NCI-H2107 treated with DMSO at 0.1 percent for 48 hours (cell line): ENCODE measurements at regions not wholly inside any gene's neighbourhood (a gene's known extent, or its start where the extent isn't known, plus 50 kb on each side); places are given as distances from the start of the nearest gene placed in this dataset.

Experiments
- DNase-seq: peaks from one replicate; lab custom pipeline; 2025; ENCODE audit not compliant: unreplicated experiment; lab: John Stamatoyannopoulos, UW

DNA sequence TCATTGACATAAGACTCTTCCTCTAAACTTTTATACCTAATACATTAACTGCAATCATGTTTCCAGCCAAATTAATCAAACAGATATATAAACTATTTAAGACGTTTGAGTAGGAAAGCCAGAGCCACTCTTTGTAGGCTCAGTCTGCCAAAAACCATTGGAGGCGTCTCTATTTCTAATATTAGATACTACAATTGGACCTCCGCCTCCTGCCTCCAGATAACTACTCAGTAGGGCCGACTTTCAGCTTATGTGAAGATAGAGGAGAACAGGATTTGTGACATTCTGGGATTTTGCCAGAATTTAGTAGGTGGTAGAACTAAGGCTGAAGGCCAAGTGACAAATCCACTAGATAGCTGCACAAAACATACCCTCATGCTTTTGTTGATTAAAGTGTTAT lies 463.0 kb downstream of the CETN3 start:
- no peak for DNase-seq

DNA sequence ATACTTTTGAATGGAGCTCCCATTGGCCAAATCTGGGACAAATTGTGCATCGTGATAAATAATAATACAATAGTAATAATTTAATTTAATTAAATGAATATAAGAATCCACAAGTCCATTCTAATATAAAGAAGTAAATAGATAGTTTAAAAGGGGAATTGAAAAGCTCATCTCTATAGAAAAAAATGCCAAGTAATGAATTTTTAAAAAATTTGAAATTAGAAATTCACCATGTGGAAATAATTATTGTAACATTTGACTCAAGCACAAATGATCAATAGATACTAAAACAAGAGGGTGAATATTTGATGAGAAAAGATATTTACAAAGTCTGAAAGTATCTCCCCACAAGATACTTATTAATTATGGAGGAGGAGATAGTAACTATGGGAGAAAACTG lies 467.4 kb downstream of the CETN3 start:
- no peak for DNase-seq

DNA sequence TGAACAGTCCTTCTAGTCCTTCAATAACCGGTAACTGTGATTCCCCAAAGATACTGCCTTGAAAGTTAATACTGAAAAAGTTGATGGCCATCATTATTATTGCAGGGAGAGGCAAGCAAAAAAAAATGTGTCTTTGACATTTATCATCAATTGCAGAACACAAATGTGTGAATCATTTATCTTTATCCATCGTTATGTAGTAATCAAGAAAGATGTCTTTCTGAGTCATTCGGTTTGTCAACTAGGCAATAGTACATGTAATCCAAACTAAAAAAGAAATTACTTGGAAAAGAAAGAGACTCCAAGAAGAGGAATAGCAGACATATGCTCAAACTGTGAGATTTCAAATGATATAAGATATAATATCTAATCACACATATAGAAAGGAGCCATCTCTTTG lies 473.0 kb downstream of the CETN3 start:
- DNase-seq, result no peak

DNA sequence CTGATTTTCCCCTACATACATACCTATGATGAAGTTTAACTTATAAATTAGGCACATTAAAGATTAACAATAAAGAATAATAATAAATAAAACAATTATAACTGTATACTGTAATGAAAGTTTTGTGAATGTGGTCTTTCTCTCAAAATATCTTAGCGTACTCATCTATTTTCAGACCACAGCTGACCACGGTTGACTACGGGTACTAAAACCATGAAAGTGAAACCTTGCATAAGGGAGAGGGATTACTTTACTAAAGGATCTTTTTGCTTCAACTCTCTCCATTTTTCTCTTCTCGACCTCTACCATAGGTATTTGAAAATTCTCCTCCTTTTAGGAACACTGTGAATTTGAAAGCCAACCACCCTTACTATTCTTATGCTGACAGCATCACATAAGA lies 475.5 kb downstream of the CETN3 start:
- DNase-seq, result no peak

DNA sequence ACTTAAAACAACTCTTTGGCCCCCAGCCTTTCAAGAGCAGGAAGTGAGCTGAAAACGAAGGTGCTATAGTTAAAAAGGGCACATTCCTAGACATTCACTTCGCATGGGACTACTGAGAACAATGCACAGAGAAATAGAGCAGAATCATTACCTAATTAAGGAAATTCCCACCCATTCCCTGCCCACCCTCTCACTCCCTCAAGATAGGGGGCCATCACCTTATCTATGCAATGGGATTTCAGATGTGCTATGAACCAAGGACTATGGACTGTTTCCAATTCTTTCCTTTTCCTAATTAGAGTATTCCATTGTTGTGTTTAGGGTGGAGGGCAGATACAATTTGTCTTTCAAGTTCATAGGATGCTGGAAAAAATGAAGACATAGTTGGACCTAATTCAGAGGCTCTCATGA lies 476.8 kb downstream of the CETN3 start:
- no peak for DNase-seq

DNA sequence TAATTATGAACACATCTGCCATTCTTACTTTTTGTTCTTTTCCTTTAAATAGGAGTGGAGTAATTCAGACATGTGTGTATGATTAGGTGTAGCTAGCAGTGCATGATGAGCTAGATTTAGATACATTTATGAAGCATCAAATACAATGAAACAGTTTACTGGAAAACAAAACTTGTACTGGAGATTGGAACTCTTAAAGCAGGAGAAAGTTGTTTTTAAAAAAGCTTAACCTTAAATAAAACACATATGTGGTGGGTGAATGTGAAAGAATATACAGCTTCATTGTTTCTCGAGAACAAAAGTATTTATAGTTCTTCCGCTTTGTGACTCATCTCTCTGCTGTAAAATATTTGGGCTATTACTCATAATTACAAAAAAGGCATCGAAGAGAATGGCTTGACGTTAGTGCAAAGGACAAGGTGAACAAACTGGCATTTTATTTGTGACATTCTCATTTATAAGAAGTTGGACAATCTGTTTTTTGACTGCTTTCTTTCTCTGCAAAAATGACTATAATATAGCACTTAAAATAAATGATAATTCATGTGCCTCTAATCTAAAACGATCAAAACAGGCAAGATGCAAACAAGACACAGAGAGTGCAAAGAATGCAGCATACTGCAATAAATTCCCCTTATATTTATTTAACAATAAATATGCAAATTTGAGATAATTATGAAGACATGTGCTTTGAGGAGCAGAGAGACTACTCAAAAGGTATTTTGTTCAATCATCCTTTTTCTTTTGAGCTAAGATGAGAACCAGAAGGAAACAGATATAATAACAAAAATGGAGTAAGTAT lies 478.8 kb downstream of the CETN3 start:
- DNase-seq, result no peak

DNA sequence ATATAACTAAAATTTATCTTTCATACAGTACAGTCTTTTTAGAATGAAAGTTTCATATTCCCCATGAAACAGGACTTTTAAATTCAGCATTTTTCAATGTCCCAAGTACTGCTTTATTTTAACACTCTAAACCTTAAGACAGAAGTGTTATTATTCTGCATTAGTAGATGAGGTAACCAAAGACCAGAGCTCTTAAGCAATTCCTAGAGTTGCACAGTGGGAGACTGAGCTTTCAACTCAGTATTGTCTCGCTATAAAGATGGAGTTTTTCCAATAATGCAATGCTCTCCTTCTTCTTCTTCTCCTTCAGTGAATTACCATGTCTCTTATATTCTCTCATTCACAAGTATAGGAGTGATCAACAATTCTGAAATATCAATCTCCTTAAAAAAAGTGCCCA lies 479.7 kb downstream of the CETN3 start:
- DNase-seq, result no peak

DNA sequence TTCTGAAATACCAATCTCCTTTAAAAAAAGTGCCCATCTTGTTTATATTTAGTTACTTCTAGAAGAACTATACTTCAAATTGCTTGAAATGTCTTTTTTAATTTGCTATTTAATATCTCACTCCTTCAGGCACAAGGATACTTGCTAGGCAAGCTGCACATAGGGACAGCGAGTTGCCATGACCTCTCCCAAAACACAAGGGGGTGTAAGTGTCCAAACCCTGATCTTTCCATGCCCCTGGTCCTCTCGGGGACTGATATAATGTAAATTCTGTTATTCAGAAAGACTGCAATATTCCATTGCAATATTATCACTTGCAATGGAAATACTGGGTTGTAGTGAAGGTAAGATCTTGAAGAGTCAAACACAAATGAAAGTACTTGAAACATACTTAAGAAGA lies 480.4 kb downstream of the CETN3 start:
- DNase-seq, result no peak

DNA sequence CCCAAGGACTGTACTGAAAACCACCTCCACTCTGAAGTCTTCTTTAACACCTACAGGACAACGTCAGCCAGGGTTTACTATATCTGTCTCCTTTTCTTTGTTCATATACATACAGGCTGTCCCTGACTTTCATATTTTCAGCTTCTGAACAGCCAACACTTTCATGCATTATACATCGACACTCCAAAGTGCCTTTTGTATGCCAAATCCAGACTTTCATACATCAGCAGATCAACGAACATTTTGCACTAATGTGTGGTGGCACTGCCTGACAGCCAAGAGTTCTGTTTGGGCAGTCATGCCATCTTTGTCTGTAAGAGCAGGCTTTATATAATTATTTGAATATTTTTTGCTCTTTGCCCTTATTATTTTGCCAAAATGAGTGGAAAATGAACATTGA lies 487.4 kb downstream of the CETN3 start:
- no peak for DNase-seq

DNA sequence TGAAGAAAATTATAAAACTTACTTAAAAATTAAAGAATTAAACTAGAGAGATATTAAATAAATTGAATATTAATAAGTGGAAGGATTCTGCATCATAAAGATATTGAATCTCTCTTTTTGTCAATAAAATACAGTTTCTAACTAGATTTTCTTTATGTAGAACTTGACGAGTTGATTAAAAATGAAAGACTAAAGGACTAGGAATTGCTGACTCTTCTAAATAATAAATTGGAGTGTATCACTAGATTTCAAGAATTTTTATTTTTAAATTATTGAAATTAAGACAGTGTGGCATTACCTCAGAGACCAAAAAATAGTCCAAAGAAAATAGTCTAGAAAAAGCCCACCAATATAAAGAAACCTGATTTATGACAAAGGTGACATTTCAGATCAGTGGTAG lies 492.4 kb downstream of the CETN3 start:
- no peak for DNase-seq

DNA sequence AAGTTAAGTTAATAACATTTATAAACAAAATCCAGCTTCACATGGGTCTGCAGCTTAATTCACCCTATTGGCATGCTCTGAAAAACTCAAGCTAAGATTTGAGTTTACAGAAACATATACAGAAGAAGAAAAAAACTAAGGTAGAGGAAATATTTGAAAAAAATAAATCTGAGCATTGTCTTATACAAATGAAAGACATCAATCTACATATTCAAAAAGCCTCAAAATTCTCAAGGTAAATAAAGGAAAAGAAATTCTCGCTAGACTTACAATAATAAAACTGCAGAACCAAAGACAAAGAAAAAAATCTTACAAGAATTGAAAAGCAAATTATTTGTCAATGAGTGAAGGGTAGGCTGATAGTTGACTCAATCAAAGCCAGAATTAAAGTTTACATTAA lies 493.4 kb downstream of the CETN3 start:
- no peak for DNase-seq

DNA sequence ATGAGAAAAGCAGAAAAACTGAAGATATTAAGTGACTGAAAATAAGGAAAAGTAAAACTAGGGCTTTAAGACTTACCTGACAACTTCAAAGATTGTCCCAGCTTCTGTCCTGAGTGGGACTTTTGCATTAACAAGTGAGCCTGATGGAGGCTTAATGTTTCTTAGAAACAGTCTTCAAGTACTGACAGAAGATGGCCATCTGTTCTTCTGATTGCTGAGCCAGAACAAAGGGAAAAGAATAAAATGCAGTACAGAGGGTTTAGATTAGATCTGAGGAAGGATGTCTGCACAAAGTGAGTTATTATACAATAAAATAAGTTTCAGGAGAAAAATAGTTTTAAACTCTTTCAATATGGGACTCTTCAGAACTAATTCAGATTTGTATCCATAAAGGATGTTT lies 500.7 kb downstream of the CETN3 start:
- DNase-seq, result no peak

DNA sequence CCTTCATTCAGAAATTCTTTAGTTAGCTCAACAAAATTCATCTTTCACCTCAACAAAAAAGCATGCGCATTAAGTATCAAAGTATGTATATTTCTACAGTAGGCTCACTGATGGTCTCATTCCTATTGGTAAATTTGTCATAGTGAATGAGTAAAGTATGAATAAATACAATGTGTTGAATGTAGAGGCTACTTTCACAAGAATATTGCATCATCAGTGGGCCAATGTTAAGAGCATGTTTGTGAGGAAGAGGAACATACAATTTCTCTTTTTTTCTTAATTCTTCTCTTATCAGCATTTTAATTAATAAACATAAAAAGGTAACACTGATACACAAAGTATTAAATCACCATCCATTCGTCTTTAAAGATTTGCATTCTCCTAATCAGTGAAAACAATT lies 505.1 kb downstream of the CETN3 start:
- no peak for DNase-seq

DNA sequence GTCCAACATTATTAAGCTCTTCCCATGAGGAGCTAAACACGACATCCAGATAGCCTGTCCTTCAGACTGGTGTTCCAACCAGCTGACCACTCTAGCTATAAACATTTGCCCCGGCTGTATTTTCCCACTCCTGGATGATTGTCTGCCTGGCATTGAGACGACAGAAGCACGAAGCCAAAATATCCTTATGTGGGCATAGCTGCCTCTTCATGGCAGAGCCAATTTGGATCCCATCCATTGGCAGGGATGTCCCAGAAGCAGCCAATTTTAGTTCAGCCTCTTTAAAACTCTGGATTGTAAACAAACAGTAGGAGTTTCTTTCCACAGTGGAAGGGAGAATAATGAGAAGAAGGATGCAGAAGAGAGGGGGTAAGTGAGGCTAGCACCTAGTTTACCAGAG lies 507.6 kb downstream of the CETN3 start:
- no peak for DNase-seq

DNA sequence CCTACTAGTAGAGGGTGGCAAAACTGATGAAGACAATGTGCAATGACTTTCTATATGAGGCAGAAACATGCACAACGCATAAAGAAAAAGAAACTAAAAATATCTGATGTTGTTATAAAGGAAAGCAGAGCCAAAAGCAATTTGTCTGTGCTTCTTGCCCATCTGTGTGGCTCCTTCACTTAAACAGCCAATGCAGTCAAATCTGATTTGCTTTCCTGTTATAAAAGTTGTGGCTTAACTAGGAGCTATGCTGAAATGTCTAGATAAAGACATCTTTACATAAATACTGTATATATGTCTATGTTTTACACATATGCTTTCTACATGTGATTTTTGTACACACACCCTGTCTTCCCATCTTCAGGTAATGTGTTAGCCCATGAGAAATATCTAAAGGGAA lies 508.2 kb downstream of the CETN3 start:
- no peak for DNase-seq

DNA sequence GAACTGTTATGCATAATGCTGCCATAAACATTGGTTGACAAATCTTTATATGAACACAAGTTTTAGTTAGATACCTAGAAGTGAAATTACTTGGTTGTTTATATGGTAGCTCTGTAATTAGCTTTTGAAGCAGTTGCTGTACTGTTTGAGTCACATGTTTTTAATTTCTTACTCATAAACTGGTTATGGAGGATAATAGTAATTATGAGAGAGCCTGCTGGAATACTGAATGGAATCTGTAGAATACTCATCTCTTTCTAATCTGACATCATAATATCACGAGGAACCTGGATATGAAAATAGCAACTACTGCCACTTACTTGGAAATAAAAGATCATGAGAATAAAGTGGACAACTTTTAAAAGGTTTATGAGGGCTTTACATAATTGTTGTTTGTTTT lies 509.2 kb downstream of the CETN3 start:
- no peak for DNase-seq

DNA sequence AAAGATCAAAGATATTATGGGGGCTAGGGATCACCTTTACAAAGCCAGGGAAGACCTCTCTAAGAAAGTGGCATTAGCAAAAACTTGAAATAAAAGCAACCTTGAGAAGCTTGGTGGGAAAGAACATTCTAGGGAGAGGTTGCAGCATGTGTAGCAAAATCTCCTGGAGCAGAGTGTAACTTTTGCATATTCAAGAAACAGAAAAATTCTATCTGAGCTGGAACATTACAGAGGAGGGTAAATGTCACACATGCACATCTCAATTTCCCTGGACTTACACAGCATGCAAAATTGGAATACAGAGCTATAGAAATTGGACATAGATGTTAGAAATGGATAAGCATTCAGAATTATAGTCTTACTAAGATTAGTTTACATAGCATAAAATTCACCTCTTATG lies 510.0 kb downstream of the CETN3 start:
- DNase-seq, result no peak

DNA sequence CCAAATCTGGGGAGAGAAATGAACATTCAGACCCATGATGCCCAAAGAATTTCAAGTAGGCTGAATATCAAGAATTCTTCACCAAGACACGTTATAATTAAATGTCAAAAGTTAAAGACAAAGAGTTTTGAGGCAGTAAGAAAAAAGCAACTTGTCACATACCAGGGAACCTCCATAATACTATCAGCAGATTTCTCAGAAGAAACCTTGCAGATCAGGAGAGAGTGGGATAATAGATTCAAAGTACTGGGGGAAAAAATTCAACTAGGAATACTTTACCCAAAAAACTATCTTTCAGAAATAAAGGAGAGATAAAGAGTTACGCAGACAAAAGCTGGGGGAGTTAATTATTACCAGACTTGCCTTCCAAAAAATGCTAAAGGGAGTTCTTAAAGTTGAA lies 516.0 kb downstream of the CETN3 start:
- DNase-seq, result no peak

DNA sequence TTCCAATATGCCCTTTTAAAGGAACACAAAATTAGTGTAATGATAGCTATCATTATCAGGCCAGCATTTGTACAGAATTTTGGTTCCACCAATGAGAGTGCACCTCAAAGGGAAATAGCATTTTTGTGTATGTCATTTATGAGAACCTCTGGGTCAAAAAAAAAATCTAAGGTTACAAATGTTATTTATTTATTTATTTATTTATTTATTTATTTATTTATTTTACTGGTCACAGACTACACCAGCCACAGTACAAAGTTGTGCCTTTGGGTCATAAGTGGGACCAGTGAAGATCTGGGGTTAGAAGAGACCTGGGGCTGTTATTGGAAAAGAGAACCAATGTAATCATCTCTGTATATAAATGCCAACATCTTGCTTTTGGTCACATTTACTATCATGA lies 523.9 kb downstream of the CETN3 start:
- DNase-seq, result no peak

DNA sequence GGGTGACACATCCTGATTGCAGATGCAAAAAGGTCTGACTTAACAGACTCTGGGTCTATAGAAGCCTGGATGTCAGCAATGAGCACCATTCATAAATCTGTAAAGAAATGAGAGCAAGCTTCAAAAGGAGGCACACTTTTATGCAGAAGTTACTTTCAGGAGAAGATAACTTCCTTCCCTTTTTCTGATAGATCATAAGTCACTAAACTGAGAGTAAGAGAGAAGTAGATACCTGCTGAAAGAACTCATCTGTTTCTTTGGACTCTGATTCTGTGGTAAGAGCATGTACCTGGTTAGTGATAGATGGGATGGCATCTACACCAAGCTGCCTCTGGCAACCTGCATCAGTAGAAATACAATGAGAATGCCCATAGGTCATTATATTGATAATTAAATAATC lies 525.6 kb downstream of the CETN3 start:
- DNase-seq, result no peak

DNA sequence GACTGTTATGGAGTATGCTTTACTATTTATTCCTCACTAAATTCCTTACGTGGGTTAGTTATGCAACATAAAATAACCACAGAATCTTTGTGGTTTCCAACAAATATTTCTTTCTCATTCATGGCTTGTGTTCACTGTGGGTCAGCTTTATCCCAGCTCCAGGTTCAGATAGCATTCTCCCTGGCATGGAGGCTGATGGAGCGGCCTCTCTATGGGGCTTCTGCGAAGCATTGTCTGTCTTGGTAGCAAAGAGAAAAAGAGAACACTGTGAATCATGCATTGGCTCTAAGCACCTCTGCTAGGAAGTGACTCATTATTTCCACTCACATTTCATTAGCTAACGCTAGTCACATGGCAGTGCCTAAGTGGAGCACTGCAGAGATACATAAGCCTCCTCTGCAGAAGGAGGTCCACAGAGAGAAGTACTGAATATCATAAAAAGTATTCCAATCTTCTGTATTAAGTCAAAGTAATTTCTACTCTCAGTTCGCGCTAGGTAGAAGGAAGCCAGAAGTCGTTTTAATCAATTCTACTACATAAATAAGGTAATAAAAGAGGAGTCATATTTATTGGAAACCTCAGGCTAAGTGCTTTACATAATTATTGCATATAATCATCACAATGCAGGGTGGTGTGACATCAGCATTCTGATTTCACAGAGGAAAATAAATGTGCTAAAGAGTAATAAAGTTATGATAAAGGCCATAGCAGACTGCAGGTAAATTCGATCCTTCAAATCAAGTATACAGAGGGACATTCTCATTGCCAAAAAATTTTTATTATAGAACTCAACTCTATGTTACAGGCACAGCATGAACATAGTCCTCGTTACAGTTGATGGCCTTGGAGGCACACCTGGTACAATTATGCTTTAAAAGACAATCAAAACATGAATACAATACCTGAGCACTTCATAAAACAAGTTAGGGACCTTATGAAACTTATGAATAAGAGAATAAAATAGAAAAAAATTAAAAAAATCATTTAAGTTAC lies 531.1 kb downstream of the CETN3 start:
- DNase-seq, result no peak

DNA sequence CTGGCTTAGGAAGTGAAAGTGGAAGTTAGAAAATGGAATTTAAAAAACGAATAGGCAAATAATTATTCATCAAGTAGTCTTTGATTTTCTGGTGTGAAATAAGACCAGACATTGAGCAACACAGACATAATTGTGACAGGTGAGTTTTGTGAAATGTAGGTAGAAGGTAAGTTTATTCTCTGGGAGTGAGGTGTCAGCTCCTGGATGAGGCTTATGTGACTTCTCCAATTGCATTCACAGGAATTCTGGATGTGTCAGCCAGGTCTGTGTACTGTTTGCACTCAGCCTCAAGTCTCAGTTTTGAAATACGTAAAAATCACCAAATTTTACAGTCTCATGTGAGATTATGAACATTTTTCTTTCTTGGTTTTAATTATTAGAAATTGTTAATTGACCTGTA lies 537.6 kb downstream of the CETN3 start:
- no peak for DNase-seq
